ENCODE measurements at regions not wholly inside any gene's neighbourhood (a gene's known extent, or its start where the extent isn't known, plus 50 kb on each side); places are given as distances from the start of the nearest gene placed in this dataset.
"Not testable (repeated sequence)": the region's sequence is repeated elsewhere in the genome, so short reads cannot be mapped to it uniquely, and the experiment has no call there.

- DNase-seq (ENCODE audit: extremely low read depth, low read depth) = no peak
- no peak for TF ChIP-seq CTCF (IDR thresholded peaks at IDR 0.05; ENCODE audit: low read depth, low read length)
These were observed 691.3 kb upstream of the PCDH7 start for GRCh38 chr4:30028826-30029225.

- no peak for DNase-seq (ENCODE audit: extremely low read depth, low read depth)
- TF ChIP-seq CTCF (IDR thresholded peaks at IDR 0.05; ENCODE audit: low read depth, low read length) = no peak
These were observed 664.0 kb upstream of the PCDH7 start for GRCh38 chr4:30056016-30056766.

GRCh38 chr4:30068234-30068633, 651.9 kb upstream of the PCDH7 start:
- no peak for TF ChIP-seq CTCF (IDR thresholded peaks at IDR 0.05; ENCODE audit: low read depth, low read length)
- DNase-seq (ENCODE audit: extremely low read depth, low read depth) = no peak

- no peak for DNase-seq (ENCODE audit: extremely low read depth, low read depth)
- TF ChIP-seq CTCF (IDR thresholded peaks at IDR 0.05; ENCODE audit: low read depth, low read length) = no peak
These were observed 647.0 kb upstream of the PCDH7 start for GRCh38 chr4:30073011-30073710.

- DNase-seq (ENCODE audit: extremely low read depth, low read depth) = not testable (repeated sequence)
These were observed 627.6 kb upstream of the PCDH7 start for GRCh38 chr4:30092420-30093128.

GRCh38 chr4:30094887-30095286, 625.3 kb upstream of the PCDH7 start:
- DNase-seq (ENCODE audit: extremely low read depth, low read depth) = no peak
- TF ChIP-seq CTCF (IDR thresholded peaks at IDR 0.05; ENCODE audit: low read depth, low read length) = no peak

GRCh38 chr4:30103455-30103854, 616.7 kb upstream of the PCDH7 start:
- DNase-seq (ENCODE audit: extremely low read depth, low read depth) = no peak
- no peak for TF ChIP-seq CTCF (IDR thresholded peaks at IDR 0.05; ENCODE audit: low read depth, low read length)
